Germinal center (tissue), 1 donor: ENCODE measurements at regions not wholly inside any gene's neighbourhood (a gene's known extent, or its start where the extent isn't known, plus 50 kb on each side); places are given as distances from the start of the nearest gene placed in this dataset.
"Not testable (repeated sequence)": the region's sequence is repeated elsewhere in the genome, so short reads cannot be mapped to it uniquely, and the experiment has no call there.

Source experiments
- DNase-seq: peaks from one replicate; pipeline ENCODE4 v3.0.0; 2012; ENCODE audit warnings: mixed read lengths, low spot score

DNA sequence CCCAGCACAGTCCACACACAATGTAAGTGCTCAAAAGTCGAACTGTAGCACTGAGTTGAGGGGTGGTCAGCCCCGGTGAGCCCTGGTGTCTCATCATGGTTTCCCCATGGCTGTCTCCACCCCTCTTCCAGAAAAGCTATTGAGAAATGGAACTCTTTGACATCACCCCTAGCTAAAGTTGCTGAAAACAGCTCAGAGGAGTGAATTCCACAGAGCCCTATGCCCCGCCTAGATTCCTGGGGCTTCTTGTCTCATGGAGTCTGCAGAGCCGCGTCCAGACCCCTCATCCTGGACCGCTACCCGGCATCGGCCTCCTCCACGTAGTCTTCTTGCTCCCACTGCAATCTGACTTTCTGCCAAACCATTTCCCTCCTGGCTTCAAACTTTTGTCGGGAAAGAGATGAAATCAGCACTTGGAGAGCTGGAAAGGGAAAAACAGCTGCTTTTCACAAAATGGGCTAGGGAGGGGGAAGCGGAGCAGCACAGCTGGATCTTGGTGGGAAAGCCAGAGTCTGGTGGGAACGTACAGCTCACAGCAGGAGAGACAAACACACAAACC, 132.2 kb downstream of the SNX5 start:
- DNase-seq, result no peak

DNA sequence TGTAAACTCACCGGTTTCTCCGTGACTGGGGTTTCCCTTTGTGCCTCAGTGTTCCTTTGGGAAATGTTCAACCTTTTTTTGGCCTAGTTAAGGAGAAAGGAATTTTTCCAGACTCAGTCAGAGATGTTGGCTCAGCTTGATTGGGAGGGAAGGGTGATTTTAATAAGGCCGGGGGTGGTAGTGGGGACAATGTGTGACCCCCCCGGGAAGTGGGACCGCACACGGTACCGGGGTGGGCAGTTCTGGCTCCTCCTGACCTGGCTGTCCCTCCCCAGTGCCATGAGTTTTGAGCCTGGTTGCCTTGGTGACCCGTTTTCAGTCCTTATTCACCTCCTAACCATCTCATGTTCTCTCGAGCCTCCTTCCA, 132.7 kb downstream of the SNX5 start:
- no peak for DNase-seq

DNA sequence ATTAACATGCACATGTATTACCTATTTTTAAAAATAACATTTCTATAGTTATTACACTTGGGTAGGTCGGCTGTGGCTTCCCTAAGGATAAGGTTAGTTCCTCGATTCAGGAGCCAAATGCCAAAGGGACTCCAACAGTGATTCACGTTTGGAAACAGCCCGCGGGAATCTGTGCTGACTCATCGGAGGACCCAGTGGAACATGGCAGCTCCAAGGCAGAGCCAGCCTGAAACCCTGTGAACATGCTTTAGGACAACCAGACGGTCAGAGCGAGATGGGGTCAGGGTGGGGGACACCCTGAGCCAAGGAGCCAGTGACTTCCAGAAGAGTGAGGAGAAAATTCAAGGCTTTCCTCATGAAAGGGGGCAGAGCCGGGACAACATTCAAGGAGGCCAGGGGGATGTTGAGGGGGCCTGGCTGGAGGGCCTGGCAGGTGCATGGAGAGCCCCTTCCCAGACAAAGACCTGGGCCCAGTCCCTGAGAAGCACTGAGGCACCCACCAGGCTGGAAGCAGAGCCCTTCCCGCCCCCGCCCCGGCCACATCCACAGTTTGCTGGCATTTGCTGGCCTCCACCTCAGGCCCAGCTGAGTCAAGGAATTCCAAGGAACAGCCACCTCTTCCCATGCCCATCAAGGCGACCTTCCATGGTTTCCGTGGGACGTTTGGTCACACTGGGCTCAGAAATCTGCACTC, 133.2 kb downstream of the SNX5 start:
- DNase-seq, result no peak

DNA sequence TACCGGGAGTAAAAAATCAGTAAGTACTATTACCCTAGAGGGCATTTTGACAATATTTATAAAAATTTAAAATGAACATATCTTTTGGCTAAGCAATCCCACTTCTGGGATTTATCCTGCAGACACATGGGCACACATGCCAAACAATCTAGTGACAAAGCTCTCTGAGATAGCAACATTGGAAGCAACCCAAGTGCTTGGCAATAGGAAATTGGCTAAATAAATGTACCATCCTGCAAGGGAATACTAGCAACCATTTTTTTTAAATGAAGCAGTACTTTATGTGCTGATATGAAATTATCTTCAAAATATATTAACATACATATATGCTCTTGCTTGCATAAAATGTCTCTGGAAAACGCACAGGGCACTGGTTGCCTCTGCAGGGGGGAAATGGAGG, 133.8 kb downstream of the SNX5 start:
- DNase-seq, result no peak

DNA sequence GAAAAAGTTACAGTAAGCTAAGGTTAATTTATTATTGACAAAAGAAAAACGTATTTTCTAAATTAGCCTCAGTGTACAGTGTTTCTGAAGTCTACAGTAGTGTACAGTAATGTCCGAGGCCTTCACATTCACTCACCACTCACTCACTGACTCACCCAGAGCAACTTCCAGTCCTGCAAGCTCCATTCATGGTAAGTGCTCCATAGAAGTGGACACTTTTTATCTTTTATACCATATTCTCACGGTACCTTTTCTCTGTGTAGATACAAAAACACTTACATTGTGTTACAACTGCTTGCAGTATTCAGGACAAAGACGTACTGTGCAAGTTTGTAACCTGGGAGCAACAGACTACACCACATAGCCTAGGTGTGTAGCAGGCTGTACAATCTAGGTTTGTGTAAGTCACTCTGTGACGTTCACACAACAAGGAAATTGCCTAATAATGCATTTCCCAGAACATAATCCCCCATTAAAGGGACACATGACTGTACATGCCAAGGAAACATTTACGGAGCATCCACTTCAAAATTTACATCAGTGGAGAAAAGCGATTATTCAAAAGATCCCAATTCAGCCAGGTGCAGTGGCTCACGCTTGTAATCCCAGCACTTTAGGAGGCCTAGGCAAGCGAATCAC, 133.4 kb downstream of the BANF2 start:
- DNase-seq, result no peak

DNA sequence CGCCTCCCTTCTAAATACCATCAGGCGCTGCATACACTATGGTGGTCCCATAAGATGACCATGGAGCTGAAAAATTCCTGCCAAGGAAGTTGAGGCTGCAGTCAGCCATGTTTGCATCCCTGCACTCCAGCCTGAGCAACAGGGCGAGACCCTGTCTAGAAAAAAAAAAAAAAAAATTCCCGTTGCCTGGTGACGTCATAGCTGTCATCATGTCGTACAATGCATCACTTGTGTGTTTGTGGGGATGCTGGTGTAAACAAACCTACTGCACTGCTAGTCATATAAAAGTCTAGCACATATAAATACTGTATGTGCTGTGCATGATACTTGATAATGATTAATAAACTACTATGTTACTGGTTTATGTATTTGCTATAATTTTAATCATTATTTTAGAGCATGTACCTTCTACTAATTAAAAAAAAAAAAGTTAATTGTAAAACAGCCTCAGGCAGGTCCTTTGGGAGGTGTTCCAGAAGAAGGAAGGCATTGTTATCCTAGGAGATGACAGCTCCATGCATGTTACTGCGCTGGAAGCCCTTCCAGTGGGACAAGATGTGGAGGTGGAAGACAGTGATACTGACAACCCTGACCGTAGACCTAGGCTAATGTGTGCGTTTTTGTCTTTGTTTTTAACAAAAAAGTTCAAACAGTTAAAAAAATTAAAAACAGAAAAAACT, 132.6 kb downstream of the BANF2 start:
- DNase-seq, result no peak

DNA sequence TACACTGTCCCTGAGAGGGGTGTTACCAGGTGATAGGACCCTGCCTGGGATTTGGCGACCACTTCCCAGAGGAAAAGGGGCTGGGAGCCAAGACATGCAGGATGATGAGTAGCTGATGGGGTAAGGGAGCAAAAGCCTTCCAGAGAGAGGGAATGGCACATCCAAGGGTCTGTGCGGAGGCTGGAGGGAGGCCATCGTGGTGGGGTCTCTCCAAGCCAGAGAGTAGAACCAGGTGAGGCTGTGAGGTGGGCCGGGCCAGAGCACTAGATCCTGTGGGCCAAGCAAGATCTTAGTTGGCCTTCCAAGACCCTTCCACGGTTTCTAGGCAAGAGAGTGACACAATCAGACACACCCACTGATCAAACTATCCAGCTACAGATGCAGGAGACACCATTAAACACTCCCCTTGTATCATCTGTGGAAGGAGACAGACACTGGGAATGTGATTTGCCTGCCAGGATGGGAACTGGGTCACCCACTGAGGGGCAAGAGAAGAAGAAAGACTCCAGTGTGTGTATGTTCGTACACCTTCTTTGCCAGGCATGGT, 128.9 kb downstream of the BANF2 start:
- no peak for DNase-seq

DNA sequence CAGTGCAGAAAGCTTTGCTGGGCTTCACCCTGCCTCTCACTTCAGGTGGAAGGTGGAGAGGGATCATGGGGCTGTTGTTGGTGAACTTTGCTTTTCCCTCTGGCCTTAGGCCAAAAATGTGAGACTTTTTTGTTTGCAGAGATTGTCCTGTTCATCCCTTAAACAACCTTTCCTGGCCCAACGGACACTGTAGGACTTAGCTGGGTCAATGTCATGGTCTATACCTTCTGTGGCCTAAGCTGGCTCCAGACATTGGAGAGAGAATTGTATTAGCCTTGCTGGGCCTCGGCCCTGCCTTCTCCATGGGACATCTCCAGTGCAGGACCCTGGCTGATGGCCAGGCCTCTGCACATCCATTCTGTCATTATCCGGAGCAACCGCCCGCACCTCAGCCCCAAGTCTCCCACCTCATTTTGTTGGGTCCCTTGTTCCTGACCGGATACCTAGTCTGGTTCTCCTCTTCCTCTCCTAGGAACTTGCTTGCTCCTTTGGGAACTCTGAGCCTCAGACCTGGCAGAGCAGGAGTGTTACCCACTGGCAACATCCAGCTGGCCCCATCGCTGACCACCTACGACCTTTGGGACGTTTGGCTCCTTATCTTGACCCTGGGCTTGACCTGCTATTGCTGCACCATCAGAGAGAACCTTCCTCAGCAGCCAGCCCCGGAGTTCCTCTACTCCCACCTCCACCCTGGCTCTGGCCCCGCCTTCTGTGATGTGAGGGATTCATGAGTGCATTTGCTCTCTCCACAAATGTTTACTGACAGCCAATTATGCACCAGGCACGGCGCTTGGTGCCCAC, 128.2 kb downstream of the BANF2 start:
- no peak for DNase-seq

DNA sequence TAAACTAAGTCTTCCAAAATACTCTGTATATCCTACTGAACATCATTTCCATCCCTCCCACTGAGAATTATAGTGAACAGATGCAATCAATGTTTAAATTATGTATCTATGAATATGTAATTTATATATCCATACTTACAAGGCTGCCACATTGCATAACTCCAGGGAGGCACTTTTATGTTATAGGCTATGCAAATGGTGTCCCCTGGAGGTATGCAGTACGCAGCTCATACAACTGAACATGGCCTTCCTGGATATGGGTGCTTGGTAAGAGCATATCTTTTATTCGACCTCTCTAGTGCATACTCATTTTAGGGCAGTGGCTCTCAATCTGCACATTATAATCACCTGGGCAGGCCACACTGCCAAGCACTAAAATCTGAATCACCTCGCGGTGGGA, 127.3 kb downstream of the BANF2 start:
- DNase-seq, result no peak

DNA sequence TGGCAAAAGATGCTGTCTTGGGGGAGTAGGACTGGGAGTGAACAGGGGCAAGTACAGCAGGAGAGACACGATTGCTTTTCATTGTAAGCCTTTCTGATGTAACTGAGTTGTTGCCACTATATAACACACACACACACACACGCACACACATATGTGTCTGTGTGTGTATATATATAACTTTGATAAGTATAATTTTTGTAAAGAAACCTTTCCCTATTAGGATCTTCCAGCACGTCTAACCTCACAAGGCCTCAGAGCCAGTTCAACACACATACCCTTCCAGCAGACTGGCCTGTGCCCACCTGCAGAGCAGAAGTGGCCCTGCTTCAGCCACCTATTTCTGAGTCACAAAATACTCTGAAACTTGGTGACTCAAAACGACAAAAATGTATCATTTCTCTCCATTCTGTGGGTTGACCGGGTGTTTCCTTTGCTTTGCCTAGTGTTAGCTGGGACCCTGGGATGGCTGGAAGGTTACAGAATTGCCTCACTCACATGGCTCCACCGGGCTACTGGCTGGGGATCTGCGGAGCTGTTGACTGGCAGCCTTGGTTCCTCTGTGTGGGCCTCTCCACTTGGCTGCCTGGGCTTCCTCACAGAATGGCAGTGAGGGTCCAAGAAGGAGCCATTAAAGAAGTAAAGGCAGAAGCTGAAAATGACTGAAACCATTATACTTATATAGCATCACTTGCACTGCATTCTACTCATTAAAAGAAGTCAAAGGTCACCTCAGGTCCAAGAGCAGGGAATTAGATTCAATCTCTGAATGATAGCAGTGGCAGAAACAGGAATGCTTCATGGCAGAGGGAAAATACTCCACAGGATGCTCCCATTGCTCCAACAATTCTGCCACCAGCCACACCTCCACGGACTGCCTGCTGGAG, 126.4 kb downstream of the BANF2 start:
- no peak for DNase-seq

DNA sequence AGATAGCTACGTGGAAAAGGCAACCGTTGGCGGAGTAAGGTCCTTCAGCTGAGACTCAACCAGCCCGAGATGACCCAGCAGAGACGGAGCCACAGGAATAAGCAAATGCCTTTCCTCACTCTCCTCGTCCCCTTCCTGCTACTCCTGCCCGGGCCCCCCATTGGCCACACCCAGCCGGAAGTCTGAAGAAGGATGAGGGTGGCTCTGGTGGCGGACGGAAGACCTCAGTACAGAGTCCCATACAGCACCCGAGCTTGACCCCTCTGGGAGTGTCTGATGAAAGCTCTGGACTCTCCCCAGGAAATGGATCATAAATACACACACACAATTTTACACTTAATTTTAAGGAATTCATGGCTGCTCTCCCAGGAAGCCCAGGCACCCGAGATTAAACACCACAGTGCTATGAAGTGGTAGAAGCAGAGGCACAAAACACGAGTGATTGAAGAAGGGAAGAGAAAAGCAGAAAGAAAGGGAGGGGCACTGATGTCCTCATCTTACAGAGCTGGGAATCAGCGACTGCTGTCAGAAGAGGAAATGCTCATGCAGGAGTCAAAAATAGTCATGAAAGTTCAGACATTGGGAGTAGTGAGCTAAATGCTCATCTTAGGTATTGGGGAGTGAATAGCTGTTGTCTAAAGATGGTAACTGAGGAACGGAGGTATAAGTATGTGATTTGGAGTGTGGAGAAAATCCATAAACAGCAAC, 125.6 kb downstream of the BANF2 start:
- no peak for DNase-seq

DNA sequence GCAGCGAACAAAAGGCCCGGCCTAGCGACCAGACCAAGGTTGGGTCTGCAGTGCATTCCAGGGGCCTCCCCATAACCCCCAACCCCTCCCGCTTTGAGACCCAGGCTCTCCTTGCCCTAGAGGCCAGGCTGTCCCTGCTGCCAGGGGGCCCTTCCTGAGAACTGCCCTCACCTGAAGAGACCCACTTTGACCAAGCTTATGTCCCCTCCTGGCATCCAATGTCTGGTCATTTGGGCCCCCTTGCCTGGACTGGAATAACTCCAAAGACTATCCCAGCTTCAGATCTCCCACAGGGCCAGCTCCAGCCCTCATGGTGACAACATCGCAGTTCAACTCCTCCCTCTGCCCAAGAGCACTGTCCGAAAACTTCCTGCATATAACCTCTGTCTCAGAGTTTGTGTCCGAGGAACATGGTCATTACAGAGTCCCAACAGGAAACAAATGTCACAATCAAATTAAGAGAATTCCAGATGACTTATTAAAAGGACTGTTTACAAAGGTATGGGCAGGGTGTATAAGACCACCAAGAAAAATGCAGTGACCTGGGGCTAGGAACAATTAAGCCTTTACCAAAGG, 125.0 kb downstream of the BANF2 start:
- no peak for DNase-seq

DNA sequence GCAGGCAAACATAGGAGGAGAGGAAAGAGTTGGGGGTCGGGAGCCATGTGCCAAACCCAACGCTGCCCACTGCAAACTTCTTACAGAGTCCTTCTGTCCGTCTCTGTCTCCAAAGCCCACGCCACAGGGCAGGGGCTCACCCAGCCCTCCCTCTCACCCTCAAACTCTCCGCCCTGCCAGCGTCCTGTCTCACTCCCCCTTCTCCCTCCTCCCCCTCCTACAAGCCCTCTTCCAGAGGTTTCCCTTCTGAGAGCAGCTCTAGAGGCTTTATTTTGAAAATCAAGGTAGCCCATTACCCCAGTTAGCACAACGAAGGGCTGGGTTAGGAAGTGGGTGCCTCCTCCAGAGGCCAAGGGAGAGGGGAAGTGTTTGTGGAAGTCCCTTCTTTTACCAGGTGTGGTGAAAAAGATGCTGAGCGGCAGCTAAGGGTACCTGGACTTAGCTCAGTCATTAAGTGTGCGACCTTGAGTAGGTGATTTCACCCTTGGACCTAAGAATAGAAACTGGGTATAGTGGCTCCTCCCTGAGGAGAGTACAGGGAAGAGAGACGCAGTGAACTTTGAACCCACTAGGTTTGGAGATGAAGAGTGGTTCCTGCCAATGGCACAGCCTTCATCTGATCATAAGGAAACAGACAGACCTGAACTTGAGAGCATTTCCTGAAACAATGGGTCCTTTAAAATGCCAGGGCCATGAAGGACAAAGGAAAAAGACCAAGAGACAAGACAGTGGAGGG, 123.8 kb downstream of the BANF2 start:
- DNase-seq, result no peak

DNA sequence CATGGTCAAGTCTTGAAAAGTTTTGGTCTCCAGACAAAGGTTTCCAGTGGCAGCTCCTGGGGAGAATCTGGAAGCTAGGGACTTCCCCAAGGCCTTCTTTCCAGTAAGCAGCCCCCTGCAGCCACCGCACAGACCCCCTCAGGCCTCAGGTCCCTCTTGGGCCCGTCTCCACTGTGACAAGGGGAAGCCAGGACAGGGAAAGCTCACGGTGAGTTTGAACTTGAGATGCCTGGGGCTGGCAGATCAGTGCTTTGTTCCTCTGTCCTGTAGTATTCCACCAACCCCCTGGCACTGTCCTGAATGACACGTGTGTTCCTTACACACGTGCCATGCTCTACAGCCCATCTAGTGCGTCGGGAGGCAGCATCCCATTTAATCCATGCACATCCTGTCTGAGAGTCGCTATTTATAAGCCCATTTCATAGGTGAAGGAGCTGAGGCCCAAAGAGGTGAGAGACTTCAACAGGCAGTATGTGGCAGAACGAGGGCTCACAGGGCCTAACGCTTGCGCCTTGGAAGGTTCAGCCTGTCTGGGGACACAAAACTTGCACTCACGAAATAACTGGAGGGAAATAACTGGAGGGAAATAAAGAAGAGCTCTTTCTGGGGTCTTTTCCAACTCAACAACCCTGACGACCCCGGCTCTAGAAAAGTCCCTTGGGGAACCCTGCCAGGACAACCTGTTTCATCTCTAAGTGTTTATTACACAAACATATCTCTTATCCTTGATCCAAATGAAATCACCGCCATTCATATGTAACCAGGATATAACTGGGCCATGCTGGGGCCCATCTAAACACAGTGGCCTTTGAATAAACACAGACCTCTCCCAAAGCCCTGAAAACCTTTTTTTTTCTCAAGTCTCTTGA, 123.0 kb downstream of the BANF2 start:
- no peak for DNase-seq

DNA sequence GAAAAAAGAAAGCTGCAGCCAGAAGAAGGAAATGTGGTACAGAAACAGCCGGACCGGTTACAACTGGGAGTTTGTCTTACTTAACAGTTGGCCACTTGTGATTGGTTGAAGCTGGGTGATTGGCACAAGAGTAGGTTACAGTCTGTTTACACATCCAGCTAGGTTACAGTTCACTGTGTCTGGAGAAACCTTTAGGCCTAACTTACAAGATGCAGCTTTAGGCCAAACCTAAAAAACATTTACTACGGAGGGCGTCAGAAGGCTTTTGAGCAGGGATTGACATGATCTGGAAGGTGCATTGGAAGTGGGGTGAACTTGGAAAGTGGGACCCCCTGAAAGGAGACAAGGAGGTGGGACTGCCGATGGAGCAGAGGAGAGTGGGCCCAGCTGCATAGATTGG, 122.3 kb downstream of the BANF2 start:
- no peak for DNase-seq

DNA sequence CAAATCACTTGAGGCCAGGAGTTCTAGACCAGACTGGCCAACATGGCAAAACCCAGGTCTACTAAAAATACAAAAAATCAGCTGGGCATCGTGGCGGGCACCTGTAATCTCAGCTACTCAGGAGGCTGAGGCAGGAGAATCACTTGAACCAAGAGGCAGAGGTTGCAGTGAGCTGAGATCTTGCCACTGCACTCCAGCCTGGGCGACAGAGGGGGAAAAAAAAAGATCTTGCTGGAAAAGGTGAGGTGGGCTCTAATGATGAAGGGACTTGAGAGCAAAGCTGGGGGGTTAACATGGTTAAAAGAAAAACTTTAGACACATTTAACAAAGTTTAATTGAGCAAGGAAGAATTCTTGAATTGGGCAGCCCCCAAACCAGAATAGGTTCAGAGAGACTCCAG, 121.8 kb downstream of the BANF2 start:
- DNase-seq, result not testable (repeated sequence)

DNA sequence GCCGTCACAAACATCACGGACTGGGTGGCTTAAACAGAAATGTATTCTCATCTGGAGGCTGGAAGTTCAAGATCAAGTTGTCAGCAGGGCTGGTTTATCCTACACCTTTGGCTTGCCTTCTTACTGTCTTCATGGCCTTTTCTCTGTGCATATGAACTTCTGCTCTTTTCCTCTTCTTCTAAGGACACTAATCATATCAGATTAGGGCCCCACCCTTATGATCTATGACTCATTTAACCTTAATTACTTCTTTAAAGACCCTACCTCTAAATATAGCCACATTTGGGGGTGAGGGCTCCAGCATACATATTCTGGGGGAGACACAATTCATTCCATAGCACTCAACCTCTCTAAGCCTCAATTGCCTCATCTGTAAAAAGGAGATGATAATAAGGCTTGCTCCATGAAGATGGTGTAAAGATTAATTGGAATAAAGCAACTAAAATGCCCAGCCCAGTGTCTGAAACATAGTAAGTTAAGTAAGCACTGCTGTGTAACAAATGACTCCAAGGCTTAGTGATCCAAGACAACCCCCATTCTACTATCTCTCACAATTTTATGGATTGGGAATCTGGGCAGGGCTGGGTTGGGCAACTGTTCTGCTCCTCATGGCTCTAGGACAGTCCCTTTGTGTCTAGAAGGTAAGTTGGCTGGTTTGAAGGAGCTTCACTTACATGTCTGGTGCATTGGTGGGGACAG, 119.8 kb downstream of the BANF2 start:
- DNase-seq, result no peak

DNA sequence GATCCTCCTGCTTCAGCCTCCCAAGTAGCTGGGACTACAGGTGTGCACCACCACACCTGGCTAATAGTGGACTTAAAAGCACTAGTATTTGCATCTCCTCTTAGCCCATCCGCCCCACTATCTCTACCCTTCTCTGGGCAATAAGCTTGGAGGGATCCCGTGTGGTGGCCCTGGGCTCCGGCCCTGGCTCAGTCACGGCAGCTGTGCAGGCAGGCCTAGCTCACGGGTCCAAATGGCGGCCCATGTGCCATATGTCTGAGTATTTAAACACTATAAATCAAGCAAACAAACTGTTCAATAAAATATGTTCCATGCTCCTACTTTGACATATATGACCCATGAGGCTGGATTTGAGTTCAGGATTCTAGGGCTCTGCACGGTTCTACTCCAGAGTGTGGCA, 118.4 kb downstream of the BANF2 start:
- no peak for DNase-seq
